Lower leg skin (tissue), 4 donors: ENCODE measurements at regions not wholly inside any gene's neighbourhood (a gene's known extent, or its start where the extent isn't known, plus 50 kb on each side); places are given as distances from the start of the nearest gene placed in this dataset.

ENCODE experiments used
- DNase-seq, 2 donors: peaks; one replicate each; pipeline ENCODE4 v3.0.0-alpha.2; 2019; ENCODE audit warnings: low spot score in 2 of 2
- H3K4me3 ChIP-seq: fragments of 200-600 bp; sonication (generic); 2 replicates; pipeline ENCODE4 v1.5.1; 2017; ENCODE audit warnings: mild to moderate bottlenecking, low read depth; ENCODE audit not compliant: poor library complexity, severe bottlenecking
- CTCF ChIP-seq, 3 donors: fragments of 450-650 bp; IDR thresholded peaks; one replicate each; pipeline ENCODE4 v1.5.1; 2016; ENCODE audit warnings: antibody characterized with exemption in 3 of 3, mild to moderate bottlenecking in 3 of 3, moderate library complexity in 2 of 3
- POLR2A ChIP-seq, 2 donors: fragments of 450-650 bp; IDR thresholded peaks; one replicate each; pipeline ENCODE4 v1.6.1; 2016 to 2017; ENCODE audit warnings: antibody characterized with exemption in 2 of 2, mild to moderate bottlenecking in 1 of 2, moderate library complexity in 1 of 2
- WGBS, 2 donors: methylation state at CpG; one replicate each; pipeline ENCODE4 v1.1.5; 2018; 5-methylcytosine and 5-hydroxymethylcytosine counted together
- intact Hi-C: fragments of 100-400 bp; cut with DNase I; formaldehyde crosslinking; loops from one replicate; pipeline ENCODE4 v1.15.0; 2023; ENCODE audit warnings: low total_unique reads

GRCh38 chr16:66147291-66147690, 219.2 kb upstream of the CDH5 start:
- no peak overlapping the region for H3K4me3 ChIP-seq
- intact Hi-C loops, result loop anchor here (5.0 kb wide), 1 partner anchor 50 kb away; no protein-coding TSS in a partner anchor
- TF ChIP-seq CTCF (IDR thresholded peaks at IDR 0.05) (no peak), POLR2A (IDR thresholded peaks at IDR 0.05) (no peak)
- DNase-seq, result no peak
- 57 to 73% methylated on average over 6 of the region's 6 CpGs for WGBS, 2 donors

GRCh38 chr16:66146798-66147197, 219.7 kb upstream of the CDH5 start:
- H3K4me3 ChIP-seq, result no peak overlapping the region
- intact Hi-C loops, result loop anchor here (5.0 kb wide), 1 partner anchor 49 kb away; no protein-coding TSS in a partner anchor
- 48 to 52% methylated on average over 9 of the region's 9 CpGs for WGBS, 2 donors
- TF ChIP-seq POLR2A (IDR thresholded peaks at IDR 0.05) (no peak), CTCF (IDR thresholded peaks at IDR 0.05) (no peak)
- DNase-seq, result no peak

GRCh38 chr16:66144641-66145040, 221.8 kb upstream of the CDH5 start:
- TF ChIP-seq POLR2A (IDR thresholded peaks at IDR 0.05) (no peak), CTCF (IDR thresholded peaks at IDR 0.05) (no peak)
- 79 to 83% methylated on average over 3 of the region's 3 CpGs for WGBS, 2 donors
- intact Hi-C loops, result loop anchor here (5.0 kb wide), 1 partner anchor 47 kb away; no protein-coding TSS in a partner anchor
- DNase-seq, result peak in 1 of 2 donors; percentile 21
- H3K4me3 ChIP-seq, result no peak overlapping the region

- peak in 1 of 2 donors; percentile 17 for DNase-seq
- no peak overlapping the region for H3K4me3 ChIP-seq
- WGBS, 2 donors, result 46 to 57% methylated on average over 1 of the region's 1 CpG
- intact Hi-C loops, result no loop called here
- TF ChIP-seq POLR2A (IDR thresholded peaks at IDR 0.05) (no peak), CTCF (IDR thresholded peaks at IDR 0.05) (no peak)
Measured at GRCh38 chr16:66143415-66143814, 223.1 kb upstream of the CDH5 start.

- TF ChIP-seq POLR2A (IDR thresholded peaks at IDR 0.05) (no peak), CTCF (IDR thresholded peaks at IDR 0.05) (no peak)
- DNase-seq, result peak in 1 of 2 donors; percentile 31
- H3K4me3 ChIP-seq, result no peak overlapping the region
- 90 to 94% methylated on average over 5 of the region's 5 CpGs for WGBS, 2 donors
- intact Hi-C loops, result no loop called here
Measured at GRCh38 chr16:66141885-66142284, 224.6 kb upstream of the CDH5 start.

GRCh38 chr16:66137853-66138252, 228.6 kb upstream of the CDH5 start:
- no peak overlapping the region for H3K4me3 ChIP-seq
- 76 to 86% methylated on average over 3 of the region's 3 CpGs for WGBS, 2 donors
- intact Hi-C loops, result no loop called here
- peak in 1 of 2 donors; percentile 10 for DNase-seq
- TF ChIP-seq POLR2A (IDR thresholded peaks at IDR 0.05), result no peak
- TF ChIP-seq CTCF (IDR thresholded peaks at IDR 0.05), result no peak
